GM12891 (cell line): ENCODE measurements at regions not wholly inside any gene's neighbourhood (a gene's known extent, or its start where the extent isn't known, plus 50 kb on each side); places are given as distances from the start of the nearest gene placed in this dataset.

Experiments
- POLR2A ChIP-seq: IDR thresholded peaks from 2 replicates; pipeline ENCODE4 v1.6.1; 2011; ENCODE audit warnings: low read depth, low read length, control low read depth
- POLR2AphosphoS5 ChIP-seq: IDR thresholded peaks from 2 replicates; pipeline ENCODE4 v1.6.1; 2011; ENCODE audit warnings: low read depth, low read length, control low read depth

DNA sequence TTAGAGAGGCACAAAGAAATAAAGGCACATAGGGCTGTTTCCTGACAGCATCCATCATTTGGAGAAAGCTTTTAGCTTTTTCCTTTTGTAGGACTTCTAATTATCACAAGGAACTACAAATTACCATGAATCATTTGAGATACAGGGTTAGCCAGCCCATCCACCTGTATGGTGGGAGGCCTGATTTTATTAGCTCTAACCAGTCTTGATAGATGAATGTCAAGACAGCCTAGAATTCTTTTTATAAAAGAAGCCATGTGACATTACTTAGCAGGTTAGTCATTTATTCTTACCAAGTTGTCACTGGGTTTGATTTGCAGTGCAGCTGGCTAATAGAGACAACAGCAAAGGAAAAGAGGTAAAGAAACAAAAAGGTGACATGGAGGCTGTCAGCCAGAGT, 618.1 kb downstream of the ZNF385D start:
- TF ChIP-seq POLR2AphosphoS5 (no peak), POLR2A (no peak)
